Transverse colon (tissue), 3 donors: ENCODE measurements at regions not wholly inside any gene's neighbourhood (a gene's known extent, or its start where the extent isn't known, plus 50 kb on each side); places are given as distances from the start of the nearest gene placed in this dataset.

ENCODE experiments used
- CTCF ChIP-seq, 5 experiments: fragments of 200-600 bp in 3 of 5; fragments of 450-650 bp in 2 of 5; sonication (generic) in 3 of 5; IDR thresholded peaks; 1 replicate in 2 of 5; 2 replicates in 3 of 5; pipeline ENCODE4 v1.5.1; 2016 to 2017; ENCODE audit warnings: antibody characterized with exemption in 5 of 5, inconsistent platforms in 3 of 5, mild to moderate bottlenecking in 2 of 5, moderate library complexity in 1 of 5
- EP300 ChIP-seq: sonication (generic); formaldehyde crosslinking; IDR thresholded peaks from one replicate; pipeline ENCODE4 v1.6.1; 2017; ENCODE audit warnings: antibody characterized with exemption, low read depth
- POLR2A ChIP-seq: fragments of 450-650 bp; IDR thresholded peaks from one replicate; pipeline ENCODE4 v1.6.1; 2016; ENCODE audit warnings: antibody characterized with exemption, mild to moderate bottlenecking, moderate library complexity

GRCh38 chr1:73701826-73702225 lies 496.1 kb downstream of the LRRIQ3 start:
- TF ChIP-seq POLR2A (no peak), EP300 (no peak), CTCF (IDR thresholded peaks at IDR 0.05) (no peak)
